IPS-18c (cell line): ENCODE measurements at regions not wholly inside any gene's neighbourhood (a gene's known extent, or its start where the extent isn't known, plus 50 kb on each side); places are given as distances from the start of the nearest gene placed in this dataset.
"Not testable (repeated sequence)": the region's sequence is repeated elsewhere in the genome, so short reads cannot be mapped to it uniquely, and the experiment has no call there.

Source experiments
- H3K4me3 ChIP-seq: 2 replicates; pipeline ENCODE4 v1.7.0; 2013; ENCODE audit warnings: low read depth, mild to moderate bottlenecking, low read length, moderate library complexity; ENCODE audit not compliant: insufficient read depth
- H3K9me3 ChIP-seq: one replicate; pipeline ENCODE4 v1.6.1; 2013; ENCODE audit warnings: mild to moderate bottlenecking, low read length, moderate library complexity; ENCODE audit not compliant: control insufficient read depth, insufficient read depth

- Histone ChIP-seq H3K9me3 (no peaks in the 10 kb centered on the region), H3K4me3 (no peak overlapping the region)
Measured at GRCh38 chr17:77286641-77287431, 146.1 kb downstream of the SEC14L1 start.

GRCh38 chr17:77287432-77288068 is 146.8 kb downstream of the SEC14L1 start:
- H3K9me3 ChIP-seq = no peaks in the 10 kb centered on the region
- H3K4me3 ChIP-seq = no peak overlapping the region

- Histone ChIP-seq H3K4me3 (no peak overlapping the region), H3K9me3 (no peaks in the 10 kb centered on the region)
Measured at GRCh38 chr17:77288115-77288619, 147.4 kb downstream of the SEC14L1 start.

GRCh38 chr17:77290759-77291558 is 150.2 kb downstream of the SEC14L1 start:
- H3K9me3 ChIP-seq, H3K4me3 ChIP-seq: not testable (repeated sequence)

- Histone ChIP-seq H3K9me3 (no peaks in the 10 kb centered on the region), H3K4me3 (no peak overlapping the region)
Measured at GRCh38 chr17:77291591-77292386, 151.0 kb downstream of the SEC14L1 start.

- H3K9me3 ChIP-seq = peaks cover 7% of the 10 kb centered on the region
Measured at GRCh38 chr17:77294761-77295160, 154.0 kb downstream of the SEC14L1 start.

GRCh38 chr17:77295241-77295853 is 154.6 kb downstream of the SEC14L1 start:
- Histone ChIP-seq H3K9me3 (peaks cover 7% of the 10 kb centered on the region), H3K4me3 (no peak overlapping the region)

More at GRCh38 chr17:77294761-77295160, 154.0 kb downstream of the SEC14L1 start:
- H3K4me3 ChIP-seq = no peak overlapping the region

- H3K9me3 ChIP-seq = peaks cover 7% of the 10 kb centered on the region
- H3K4me3 ChIP-seq = no peak overlapping the region
Measured at GRCh38 chr17:77296769-77297409, 156.1 kb downstream of the SEC14L1 start.

- peaks cover 7% of the 10 kb centered on the region for H3K9me3 ChIP-seq
Measured at GRCh38 chr17:77297693-77298666, 157.2 kb downstream of the SEC14L1 start.

GRCh38 chr17:77298811-77299210 is 158.0 kb downstream of the SEC14L1 start:
- no peak overlapping the region for H3K4me3 ChIP-seq
- H3K9me3 ChIP-seq = peaks cover 7% of the 10 kb centered on the region

More at GRCh38 chr17:77297693-77298666, 157.2 kb downstream of the SEC14L1 start:
- H3K4me3 ChIP-seq = no peak overlapping the region

GRCh38 chr17:77299256-77300015 is 158.7 kb downstream of the SEC14L1 start:
- Histone ChIP-seq H3K4me3 (no peak overlapping the region), H3K9me3 (peaks cover 7% of the 10 kb centered on the region)

GRCh38 chr17:77300016-77300686 is 159.4 kb downstream of the SEC14L1 start:
- H3K4me3 ChIP-seq = no peak overlapping the region
- peaks cover 7% of the 10 kb centered on the region for H3K9me3 ChIP-seq

- peaks cover 7% of the 10 kb centered on the region for H3K9me3 ChIP-seq
- H3K4me3 ChIP-seq = no peak overlapping the region
Measured at GRCh38 chr17:77301694-77302266, 161.0 kb downstream of the SEC14L1 start.

- H3K9me3 ChIP-seq = peaks cover 7% of the 10 kb centered on the region
- no peak overlapping the region for H3K4me3 ChIP-seq
Measured at GRCh38 chr17:77302682-77303081, 161.9 kb downstream of the SEC14L1 start.
